ENCODE measurements at regions not wholly inside any gene's neighbourhood (a gene's known extent, or its start where the extent isn't known, plus 50 kb on each side); places are given as distances from the start of the nearest gene placed in this dataset.

GRCh38 chr11:37100008-37100407 lies 502.0 kb upstream of the RAG2 start:
- Histone ChIP-seq H3K27me3 (replicated peaks in 1 of 2; ENCODE audit: control insufficient read depth in 2 of 2, insufficient read depth in 2 of 2, low read length in 1 of 2) (no peaks in the 10 kb centered on the region), H3K79me2 (ENCODE audit: control insufficient read depth, insufficient read depth, low read length) (no peaks in the 10 kb centered on the region), H3K9ac (ENCODE audit: control insufficient read depth, insufficient read depth, low read length) (no peak overlapping the region), H3K36me3 (ENCODE audit: control insufficient read depth in 2 of 2, insufficient read depth in 2 of 2, low read length in 1 of 2) (no peaks in the 10 kb centered on the region), H3K4me3 (no peak overlapping the region), H3K27ac (ENCODE audit: control insufficient read depth, insufficient read depth) (no peak overlapping the region), H3K4me1 (ENCODE audit: control insufficient read depth, insufficient read depth, low read length) (no peaks in the 10 kb centered on the region), H4K20me1 (ENCODE audit: control insufficient read depth, insufficient read depth) (no peaks in the 10 kb centered on the region), H2AFZ (ENCODE audit: control insufficient read depth, low read depth, low read length) (no peak overlapping the region), H3K9me3 (replicated peaks; ENCODE audit: control insufficient read depth, insufficient read depth, low read length) (no peaks in the 10 kb centered on the region), H3K4me2 (ENCODE audit: control insufficient read depth, insufficient read depth) (no peak overlapping the region)
- ATAC-seq (no peak), DNase-seq (ENCODE audit: low read depth, low spot score) (no peak), FAIRE-seq (no peak)
- RAD21 ChIA-PET (ENCODE audit: unreplicated experiment): no interaction called here
- CTCF ChIA-PET: no interaction called here
- no peak for TF ChIP-seq KDM1A (IDR thresholded peaks at IDR 0.05; ENCODE audit: borderline replicate concordance)
- no peak for TF ChIP-seq ZBTB11 (CRISPR knock-in tag; IDR thresholded peaks at IDR 0.05)
- no peak for TF ChIP-seq BRCA1 (IDR thresholded peaks at IDR 0.05; ENCODE audit: low read depth, low read length)
- no peak for TF ChIP-seq ATF7 (IDR thresholded peaks at IDR 0.05; ENCODE audit: low read depth)
- no peak for TF ChIP-seq HDAC2 (IDR thresholded peaks at IDR 0.05)
- no peak for TF ChIP-seq NBN (IDR thresholded peaks at IDR 0.05)
- TF ChIP-seq MEF2A (IDR thresholded peaks at IDR 0.05; ENCODE audit: insufficient read depth, low read depth, low read length): no peak
- no peak for TF ChIP-seq RBBP5 (conservative IDR thresholded peaks at IDR 0.05)
- no peak for TF ChIP-seq ZZZ3 (IDR thresholded peaks at IDR 0.05; ENCODE audit: control insufficient read depth, insufficient read length, low read depth)
- TF ChIP-seq PML (IDR thresholded peaks at IDR 0.05; ENCODE audit: low read length): no peak
- TF ChIP-seq HDAC6 (IDR thresholded peaks at IDR 0.05; ENCODE audit: unreplicated experiment): no peak
- TF ChIP-seq ZSCAN29 (IDR thresholded peaks at IDR 0.05): no peak
- no peak for TF ChIP-seq GATAD2B (conservative IDR thresholded peaks at IDR 0.05; ENCODE audit: low read depth)
- TF ChIP-seq FOXK2 (IDR thresholded peaks at IDR 0.05): no peak
- no peak for TF ChIP-seq SUZ12 (IDR thresholded peaks at IDR 0.05; ENCODE audit: unreplicated experiment)
- TF ChIP-seq RB1 (IDR thresholded peaks at IDR 0.05; ENCODE audit: borderline replicate concordance): no peak
- no peak for TF ChIP-seq TARDBP (IDR thresholded peaks at IDR 0.05; ENCODE audit: borderline replicate concordance)
- TF ChIP-seq SMAD1 (IDR thresholded peaks at IDR 0.05; ENCODE audit: low read depth, partially characterized antibody): no peak
- TF ChIP-seq NKRF (conservative IDR thresholded peaks at IDR 0.05): no peak
- in situ Hi-C loops (cut with MboI): no loop called here
- BruUV-seq (replicated peaks): no TSS peak
- POLR2A ChIA-PET: no interaction called here
- intact Hi-C loops (cut with micrococcal nuclease; ENCODE audit: unreplicated experiment): no loop called here
- WGBS (ENCODE audit: insufficient coverage, insufficient replicate concordance, low lambda C conversion rate, missing lambda C conversion rate): 0% methylated on average over 1 of the region's 1 CpG
- SMC1A ChIA-PET (ENCODE audit: uncharacterized antibody, unreplicated experiment): interaction anchor here (0.6 kb wide), 1 partner anchor 428 kb away, joined by 3 read pairs; no protein-coding TSS in a partner anchor

All from GM12878 (cell line).